ENCODE measurements at regions not wholly inside any gene's neighbourhood (a gene's known extent, or its start where the extent isn't known, plus 50 kb on each side); places are given as distances from the start of the nearest gene placed in this dataset.

DNA sequence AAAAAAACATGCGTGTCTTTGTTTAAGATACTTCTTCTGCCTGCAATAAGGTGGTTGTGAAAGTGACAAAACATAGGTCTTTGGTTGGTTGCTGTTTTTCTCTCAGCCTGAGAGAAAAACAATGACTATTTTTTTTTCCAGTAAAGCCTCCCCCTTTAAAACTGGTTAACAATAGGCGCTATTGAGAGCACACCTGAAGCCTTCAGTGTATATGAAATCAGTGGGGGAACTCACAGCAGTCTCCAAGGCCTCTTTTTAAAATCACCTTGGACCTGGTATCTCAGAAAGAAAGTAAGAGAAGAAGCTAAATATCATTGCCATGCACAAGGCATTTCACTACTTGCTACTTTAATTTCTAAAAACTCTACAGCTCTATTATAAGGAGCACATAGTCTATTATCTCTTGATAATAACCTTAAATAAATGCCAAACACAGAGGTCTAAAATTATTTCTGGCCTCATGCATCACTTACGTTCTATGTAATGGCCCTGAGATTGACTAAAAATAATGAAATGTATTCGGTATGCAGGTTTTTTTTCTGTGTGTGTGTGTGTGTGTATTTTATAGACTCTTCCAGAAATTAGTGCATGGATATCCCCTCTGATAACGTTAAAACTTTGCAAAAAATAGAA, 544.4 kb downstream of the TDRD15 start:
- DNase-seq = no peak
- in situ Hi-C loops (cut with HindIII; ENCODE audit: low pct_ligation_motif_present, low pct_unique_long_range_greater_than_20kb, low sequenced_read_pairs) = no loop called here

DNA sequence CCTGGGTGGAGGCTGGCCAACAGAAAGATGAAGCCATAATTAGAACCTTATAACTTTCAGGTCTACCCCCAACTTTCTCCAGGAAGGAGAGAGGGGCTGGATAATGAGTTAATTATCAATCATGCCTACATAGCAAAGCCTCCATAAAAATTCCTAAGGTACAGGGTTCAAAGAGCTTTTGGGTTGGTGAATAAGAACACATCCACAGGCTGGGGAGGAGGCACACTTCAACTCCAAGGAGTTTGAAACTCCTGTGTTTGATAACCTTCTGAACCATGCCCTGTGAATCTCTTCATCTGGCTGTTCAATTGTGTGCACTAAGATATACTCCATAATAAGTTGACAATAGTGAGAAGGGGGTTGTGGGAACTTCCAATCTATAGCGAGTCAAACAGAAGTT, 552.3 kb downstream of the TDRD15 start:
- in situ Hi-C loops (cut with HindIII; ENCODE audit: low pct_ligation_motif_present, low pct_unique_long_range_greater_than_20kb, low sequenced_read_pairs) = no loop called here
- DNase-seq = no peak

DNA sequence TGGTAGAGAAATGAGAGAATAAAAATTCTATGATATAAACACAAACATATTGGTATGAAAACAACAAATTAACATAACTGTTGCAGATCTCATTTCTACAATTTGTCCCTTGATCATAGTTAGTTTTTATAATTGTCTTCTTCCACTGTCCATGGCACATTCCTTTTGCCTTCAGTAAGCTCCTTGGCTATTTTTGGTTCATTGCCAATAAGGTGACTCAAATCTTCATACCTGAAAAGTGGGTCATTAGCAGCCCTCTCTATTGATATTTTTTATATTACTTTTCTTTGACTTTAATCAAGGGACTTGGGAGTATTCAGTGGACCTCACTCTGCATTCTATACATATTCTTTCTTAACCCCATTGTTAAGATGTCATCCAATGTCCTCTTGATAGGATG, 552.9 kb downstream of the TDRD15 start:
- peak; percentile 8 for DNase-seq
- in situ Hi-C loops (cut with HindIII; ENCODE audit: low pct_ligation_motif_present, low pct_unique_long_range_greater_than_20kb, low sequenced_read_pairs) = no loop called here

DNA sequence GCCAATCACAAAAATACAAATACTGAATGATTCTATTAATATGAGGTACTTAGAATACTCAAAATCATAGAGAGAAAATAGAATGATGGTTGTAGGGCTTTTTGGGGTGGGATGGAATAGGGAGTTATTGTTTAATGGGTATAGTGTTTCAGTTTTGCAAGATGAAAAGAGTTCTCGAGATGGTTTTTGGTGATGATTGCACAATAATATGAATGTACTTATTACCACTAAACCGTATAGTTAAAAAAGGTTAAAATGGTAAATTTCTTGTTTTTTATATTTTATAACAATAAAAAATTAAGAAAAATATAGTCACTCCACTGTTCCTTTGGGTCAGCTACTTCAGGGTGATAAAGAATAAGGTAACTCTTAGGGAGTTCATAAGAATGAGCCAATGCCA, 560.1 kb downstream of the TDRD15 start:
- no peak for DNase-seq
- in situ Hi-C loops (cut with HindIII; ENCODE audit: low pct_ligation_motif_present, low pct_unique_long_range_greater_than_20kb, low sequenced_read_pairs) = no loop called here

DNA sequence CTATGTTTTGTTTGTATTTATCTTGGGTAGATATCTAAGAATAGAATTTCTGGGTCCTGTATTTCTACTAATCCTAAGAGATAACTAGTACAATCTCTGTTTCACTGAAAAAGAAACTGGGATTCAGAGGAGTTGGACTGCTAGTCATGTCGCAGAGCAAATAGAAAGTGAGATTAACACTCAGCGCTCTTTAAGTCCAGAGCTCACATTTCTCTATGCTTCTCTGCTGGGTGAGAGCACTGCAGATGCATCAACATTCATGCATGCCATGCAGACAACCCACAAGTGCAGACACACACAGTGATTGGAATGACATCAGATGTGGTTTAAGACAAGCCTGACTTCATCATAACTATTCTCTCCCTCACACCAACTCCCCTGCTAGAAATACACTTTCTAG, 563.8 kb downstream of the TDRD15 start:
- in situ Hi-C loops (cut with HindIII; ENCODE audit: low pct_ligation_motif_present, low pct_unique_long_range_greater_than_20kb, low sequenced_read_pairs) = no loop called here

DNA sequence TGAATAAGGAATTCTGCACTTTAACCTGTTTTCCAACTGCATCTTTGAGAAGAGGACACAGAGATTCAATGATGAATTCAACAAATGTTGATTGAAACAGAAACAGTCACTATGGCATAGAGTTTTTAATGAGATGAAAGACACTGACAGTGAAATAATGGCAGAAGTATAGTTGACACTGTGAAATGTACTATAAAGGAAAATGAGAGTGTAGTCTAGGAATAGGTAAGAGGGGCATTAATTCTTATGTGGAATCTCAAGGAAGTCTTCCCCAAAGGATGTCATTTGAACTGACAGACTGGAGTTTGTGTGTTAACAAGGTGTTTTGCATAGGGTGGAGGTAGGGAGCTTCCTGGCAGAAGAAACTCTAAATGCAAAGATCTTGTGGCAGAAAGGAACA, 566.2 kb downstream of the TDRD15 start:
- no peak for DNase-seq
- in situ Hi-C loops (cut with HindIII; ENCODE audit: low pct_ligation_motif_present, low pct_unique_long_range_greater_than_20kb, low sequenced_read_pairs) = no loop called here

More for the DNA sequence above, 563.8 kb downstream of the TDRD15 start:
- DNase-seq = no peak

DNA sequence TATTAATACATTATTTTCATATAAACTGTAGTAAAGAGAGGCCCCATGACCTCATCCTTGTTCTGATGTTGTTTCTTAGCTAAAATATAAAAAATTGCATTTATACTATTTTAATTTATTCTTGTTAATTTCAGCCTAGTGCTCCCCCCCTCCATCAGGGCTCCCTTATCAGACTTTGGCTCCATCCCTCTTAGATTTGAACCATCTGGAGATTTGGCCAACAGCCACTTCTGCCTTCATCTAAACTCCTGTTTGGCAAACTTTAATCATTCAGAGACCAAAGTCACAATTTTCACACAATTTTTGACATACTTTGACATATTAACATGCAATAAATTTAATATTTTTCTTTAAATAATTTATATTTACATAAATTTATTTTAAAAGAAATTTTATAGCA, 569.3 kb downstream of the TDRD15 start:
- DNase-seq = no peak
- in situ Hi-C loops (cut with HindIII; ENCODE audit: low pct_ligation_motif_present, low pct_unique_long_range_greater_than_20kb, low sequenced_read_pairs) = no loop called here

DNA sequence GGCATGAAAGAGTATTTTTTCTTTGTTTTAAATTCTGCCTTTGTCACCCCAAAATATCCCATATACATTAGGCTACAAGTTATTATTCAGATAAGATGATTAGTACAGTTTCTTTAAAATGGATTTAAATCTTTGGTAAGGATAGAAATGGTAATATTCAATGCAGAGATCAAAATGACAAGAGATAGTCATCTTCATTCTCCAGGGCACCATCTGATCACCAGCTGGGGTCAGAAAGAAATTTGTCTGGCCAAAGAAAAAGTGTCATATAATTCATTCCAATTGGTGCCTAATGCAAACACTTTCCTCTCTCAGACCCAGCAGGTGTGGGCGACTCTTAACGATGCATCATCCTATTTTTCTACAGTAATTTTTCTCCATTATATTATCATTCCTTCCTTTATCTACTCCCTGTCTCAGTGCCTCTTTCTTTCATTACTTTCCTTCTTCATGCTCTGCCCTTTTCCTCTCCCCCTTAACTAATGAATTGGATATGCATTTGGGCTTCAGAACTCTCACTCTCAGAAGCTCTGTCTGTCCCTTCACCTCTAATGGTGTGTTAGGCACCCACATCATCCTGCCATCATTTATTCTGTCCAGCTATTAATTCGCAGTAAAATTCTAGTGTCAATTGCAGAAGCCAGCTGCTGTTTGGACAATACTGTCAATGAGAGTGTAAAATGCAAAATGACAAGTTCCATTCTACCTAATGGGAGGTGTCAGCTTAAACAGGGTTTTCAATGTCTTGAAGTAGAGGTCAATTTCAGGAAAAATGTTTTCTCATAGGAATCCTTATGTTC, 570.5 kb downstream of the TDRD15 start:
- in situ Hi-C loops (cut with HindIII; ENCODE audit: low pct_ligation_motif_present, low pct_unique_long_range_greater_than_20kb, low sequenced_read_pairs) = no loop called here
- no peak for DNase-seq

DNA sequence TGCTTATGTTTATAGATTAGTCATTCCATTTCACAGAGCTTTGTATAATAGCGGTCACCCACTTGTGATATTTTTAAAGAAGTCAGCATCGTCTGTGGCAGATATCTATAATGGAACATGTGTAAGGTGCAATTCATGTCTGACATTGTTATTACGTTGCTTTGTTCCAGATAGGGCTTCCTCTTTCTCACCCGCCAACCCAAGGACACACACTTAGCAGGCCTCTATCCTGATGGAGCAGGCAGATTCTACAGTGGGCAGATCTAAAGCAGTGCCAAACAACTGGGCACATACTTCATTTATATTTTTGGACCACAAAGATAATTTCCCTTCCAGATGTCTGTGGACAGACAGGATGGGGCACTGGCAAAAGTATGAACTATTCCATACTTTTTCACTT, 573.1 kb downstream of the TDRD15 start:
- DNase-seq = no peak
- in situ Hi-C loops (cut with HindIII; ENCODE audit: low pct_ligation_motif_present, low pct_unique_long_range_greater_than_20kb, low sequenced_read_pairs) = no loop called here

DNA sequence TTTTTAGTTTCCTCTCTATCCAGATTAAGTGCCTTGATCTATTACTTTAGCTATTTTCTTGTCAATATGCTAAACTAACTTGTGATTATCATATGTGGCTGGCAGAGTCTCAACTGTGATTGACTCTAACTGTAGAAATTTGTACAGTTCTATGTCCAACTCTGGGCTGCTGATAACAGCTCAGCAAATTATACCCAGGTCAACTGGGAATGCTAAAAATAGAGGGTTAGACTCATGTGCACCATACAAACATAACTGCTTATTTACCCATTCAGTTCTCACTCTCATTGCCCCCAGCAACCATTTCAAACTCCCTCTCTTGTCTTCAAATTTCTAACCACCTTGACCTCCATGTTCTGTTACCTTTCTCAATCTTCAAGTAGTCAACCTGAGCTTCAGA, 576.9 kb downstream of the TDRD15 start:
- in situ Hi-C loops (cut with HindIII; ENCODE audit: low pct_ligation_motif_present, low pct_unique_long_range_greater_than_20kb, low sequenced_read_pairs) = no loop called here
- DNase-seq = no peak

DNA sequence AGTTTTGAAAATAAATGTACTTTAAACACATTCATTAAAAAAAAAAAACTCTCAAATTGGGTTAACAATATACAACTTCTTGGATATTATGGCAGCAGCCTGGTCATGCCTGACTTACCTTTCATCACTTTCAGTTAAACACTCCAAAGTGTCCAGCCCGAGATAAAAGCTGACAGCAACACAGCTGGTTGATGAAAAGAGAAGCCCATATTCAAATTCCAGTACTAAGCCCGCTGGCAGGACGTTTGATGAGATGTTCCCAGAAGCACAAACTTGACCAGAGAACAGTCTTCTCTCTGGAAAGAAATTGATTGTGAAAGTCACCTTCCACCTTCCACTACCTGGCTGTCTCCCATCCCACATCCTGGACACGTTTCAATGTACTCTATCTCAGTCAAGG, 586.3 kb downstream of the TDRD15 start:
- no peak for DNase-seq
- in situ Hi-C loops (cut with HindIII; ENCODE audit: low pct_ligation_motif_present, low pct_unique_long_range_greater_than_20kb, low sequenced_read_pairs) = no loop called here

DNA sequence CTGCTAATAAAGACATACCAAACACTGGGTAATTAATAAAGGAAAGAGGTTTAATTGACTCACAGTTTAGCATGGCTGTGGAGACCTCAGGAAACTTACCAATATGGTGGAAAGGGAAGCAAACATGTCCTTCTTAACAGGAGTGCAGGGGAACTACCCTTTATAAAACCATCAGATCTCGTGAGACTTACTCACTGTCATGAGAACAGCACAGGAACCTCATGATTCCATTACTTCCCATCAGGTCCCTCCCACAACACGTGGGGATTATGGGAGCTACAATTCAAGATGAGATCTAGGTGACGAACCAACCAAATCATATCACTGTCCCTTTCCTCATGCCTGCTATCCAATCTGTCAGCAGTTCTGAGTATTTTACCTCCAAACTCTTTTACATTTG, 586.7 kb downstream of the TDRD15 start:
- DNase-seq = no peak
- in situ Hi-C loops (cut with HindIII; ENCODE audit: low pct_ligation_motif_present, low pct_unique_long_range_greater_than_20kb, low sequenced_read_pairs) = no loop called here

DNA sequence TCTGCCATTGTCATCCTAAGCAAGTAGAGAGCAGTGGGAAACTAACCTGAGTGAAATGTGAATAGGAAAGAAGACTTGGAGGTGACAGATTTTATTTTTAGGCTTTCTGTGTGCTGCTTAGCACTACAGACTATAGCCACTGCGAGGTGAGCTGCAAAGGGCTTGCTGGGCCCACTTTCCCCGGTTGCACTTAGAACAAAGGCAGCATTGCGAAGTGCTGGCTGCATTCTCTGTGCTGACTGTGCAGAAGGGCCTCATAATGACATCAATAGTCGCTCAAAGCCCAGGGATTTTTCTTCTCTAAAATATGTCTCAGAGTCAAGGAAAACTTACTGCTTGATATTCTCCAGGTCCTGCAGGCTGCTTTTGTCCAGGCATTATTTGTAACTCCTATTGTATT, 592.1 kb downstream of the TDRD15 start:
- no peak for DNase-seq
- in situ Hi-C loops (cut with HindIII; ENCODE audit: low pct_ligation_motif_present, low pct_unique_long_range_greater_than_20kb, low sequenced_read_pairs) = no loop called here

DNA sequence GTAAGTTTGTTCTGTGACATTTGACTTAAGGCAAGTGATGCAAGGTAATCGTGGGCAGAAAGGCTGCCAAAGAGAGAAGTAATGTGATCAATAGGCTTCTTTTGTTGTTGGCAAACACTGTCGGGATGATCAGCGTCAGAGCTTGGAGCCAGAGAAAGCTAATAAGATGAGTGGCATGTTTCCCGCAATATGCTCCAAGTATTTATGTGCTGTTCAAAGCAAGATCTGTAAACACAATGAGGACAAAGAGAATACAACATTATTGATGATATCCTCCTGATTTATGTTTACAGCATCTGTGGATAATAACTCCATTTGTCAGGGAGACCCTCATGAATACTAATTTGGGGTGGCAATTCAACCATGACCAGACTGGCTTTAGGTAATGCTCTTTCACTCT, 603.3 kb downstream of the TDRD15 start:
- in situ Hi-C loops (cut with HindIII; ENCODE audit: low pct_ligation_motif_present, low pct_unique_long_range_greater_than_20kb, low sequenced_read_pairs) = no loop called here
- no peak for DNase-seq

DNA sequence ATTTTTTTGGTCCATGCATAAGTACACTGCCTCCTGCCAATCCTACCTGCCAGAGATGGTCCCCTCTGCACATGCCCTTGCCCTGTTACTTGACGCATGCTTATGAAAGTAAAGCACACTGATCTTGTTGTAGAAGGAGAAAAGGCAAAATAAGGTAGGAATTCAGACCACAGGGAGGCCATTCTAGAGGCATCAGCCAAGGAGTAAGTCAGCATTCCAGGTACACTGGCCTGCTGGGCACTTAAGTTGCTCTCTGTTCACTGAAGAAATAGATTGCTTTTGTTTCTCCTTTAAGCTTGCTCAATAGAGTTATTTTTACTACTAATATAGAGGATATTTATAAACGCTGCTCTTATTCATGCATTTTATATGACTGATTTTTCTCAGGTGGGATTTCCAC, 604.4 kb downstream of the TDRD15 start:
- no peak for DNase-seq

DNA sequence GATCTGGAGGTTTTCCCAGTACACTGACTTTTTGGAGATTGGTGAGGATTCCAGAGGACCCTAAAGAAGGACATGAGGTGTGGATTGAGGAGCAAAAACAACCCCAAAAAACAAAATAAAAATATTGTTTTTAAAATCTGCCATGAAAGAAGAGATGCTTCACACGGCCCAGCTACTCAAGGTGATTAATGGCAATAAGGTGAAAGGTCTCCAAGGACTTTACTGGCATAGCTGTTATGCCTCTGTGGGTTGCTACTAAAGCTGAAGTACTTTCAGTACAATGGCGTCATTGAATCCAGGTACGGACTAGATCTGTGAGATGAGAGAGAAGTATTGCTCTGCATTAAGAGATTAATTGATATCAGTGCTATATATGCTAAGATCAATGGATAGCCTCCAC, 606.4 kb downstream of the TDRD15 start:
- in situ Hi-C loops (cut with HindIII; ENCODE audit: low pct_ligation_motif_present, low pct_unique_long_range_greater_than_20kb, low sequenced_read_pairs) = no loop called here
- DNase-seq = no peak

More for the DNA sequence above, 604.4 kb downstream of the TDRD15 start:
- in situ Hi-C loops (cut with HindIII; ENCODE audit: low pct_ligation_motif_present, low pct_unique_long_range_greater_than_20kb, low sequenced_read_pairs) = no loop called here

DNA sequence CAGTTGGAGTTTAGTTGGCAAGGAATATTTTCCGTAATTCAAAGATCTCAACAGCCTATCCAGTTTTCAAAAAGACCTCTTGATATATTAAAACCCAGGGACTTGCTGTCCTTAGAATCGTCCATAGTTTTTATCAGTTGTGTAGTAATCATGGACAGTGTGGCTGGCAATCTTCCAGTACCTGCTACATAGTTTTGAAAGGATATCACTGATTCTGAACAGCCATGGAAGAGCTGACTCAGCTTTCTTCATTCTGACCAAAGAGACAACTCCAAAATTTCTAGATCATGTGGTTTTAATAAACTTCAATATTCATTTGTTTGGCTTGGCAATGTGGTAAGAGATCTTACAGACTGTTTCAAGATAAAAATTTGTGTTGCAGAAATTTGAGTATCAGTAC, 616.7 kb downstream of the TDRD15 start:
- in situ Hi-C loops (cut with HindIII; ENCODE audit: low pct_ligation_motif_present, low pct_unique_long_range_greater_than_20kb, low sequenced_read_pairs) = no loop called here

DNA sequence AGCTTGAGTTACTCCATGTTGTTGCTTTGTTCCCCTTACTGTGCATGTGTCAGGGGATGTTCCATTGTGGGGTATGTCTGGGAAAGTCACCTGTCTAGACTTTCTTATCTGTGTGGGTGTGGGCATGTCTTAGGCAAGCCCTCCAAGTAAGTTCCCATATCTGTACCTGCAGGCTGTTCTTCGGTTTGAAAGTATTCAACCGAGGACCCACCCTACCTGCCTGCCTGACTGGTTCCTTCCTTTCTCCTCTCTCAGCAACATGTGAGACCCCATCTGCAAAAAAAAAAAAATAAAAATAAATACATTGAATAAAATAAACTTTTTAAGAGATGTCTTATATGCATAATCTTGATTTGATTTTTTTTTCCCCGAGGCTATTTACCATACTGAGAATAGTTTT, 622.7 kb downstream of the TDRD15 start:
- DNase-seq = no peak
- in situ Hi-C loops (cut with HindIII; ENCODE audit: low pct_ligation_motif_present, low pct_unique_long_range_greater_than_20kb, low sequenced_read_pairs) = no loop called here

More for the DNA sequence above, 616.7 kb downstream of the TDRD15 start:
- DNase-seq = no peak

DNA sequence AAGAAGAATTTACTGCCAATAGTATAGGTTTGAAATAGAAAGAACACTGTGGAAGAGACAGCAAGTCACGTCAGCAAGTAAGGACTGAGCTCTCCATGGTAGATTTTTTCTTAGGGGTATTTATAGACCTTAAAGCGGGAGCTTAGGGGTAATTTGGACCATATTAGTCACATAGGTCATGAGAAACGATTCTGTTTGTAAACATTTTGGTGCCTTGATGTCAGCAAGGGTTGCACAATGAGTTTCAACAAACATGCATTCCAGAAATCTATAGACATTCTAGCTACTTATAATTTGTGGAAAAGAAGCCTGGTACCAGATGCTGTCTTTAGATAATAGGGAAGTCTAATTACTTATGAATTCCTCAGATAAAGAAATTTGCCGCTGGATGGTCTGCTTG, 624.7 kb downstream of the TDRD15 start:
- no peak for DNase-seq
- in situ Hi-C loops (cut with HindIII; ENCODE audit: low pct_ligation_motif_present, low pct_unique_long_range_greater_than_20kb, low sequenced_read_pairs) = no loop called here

DNA sequence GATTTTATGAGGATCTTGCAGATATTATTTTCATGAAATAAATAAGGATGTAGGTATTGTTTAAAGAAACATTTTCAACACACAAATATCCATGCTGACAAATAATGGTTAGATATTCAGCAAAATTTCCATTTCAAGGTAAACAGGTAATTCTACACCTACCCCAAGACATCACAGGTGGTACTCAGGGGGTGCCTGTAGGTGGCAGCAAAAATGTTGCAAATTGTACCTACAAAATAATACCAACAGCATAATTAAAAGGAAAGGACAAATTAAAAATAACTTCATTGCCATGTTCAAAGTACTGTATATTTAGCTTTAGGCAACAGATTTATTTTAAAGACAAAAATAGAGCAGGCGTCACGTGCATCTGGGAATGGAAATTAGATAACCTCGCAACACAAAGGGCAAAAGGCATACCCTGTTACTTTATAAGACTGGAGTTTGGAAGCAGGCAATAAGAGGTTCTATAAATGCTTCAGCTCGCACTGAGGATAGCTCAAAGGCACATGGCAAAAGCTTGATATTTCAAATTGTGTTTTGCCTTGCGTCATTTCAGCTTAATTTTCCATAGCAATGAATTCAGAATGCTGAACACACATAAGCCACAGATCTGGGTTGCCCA, 630.5 kb downstream of the TDRD15 start:
- in situ Hi-C loops (cut with HindIII; ENCODE audit: low pct_ligation_motif_present, low pct_unique_long_range_greater_than_20kb, low sequenced_read_pairs) = no loop called here
- no peak for DNase-seq

Measured in ACHN (cell line).